ENCODE measurements at regions not wholly inside any gene's neighbourhood (a gene's known extent, or its start where the extent isn't known, plus 50 kb on each side); places are given as distances from the start of the nearest gene placed in this dataset.

DNA sequence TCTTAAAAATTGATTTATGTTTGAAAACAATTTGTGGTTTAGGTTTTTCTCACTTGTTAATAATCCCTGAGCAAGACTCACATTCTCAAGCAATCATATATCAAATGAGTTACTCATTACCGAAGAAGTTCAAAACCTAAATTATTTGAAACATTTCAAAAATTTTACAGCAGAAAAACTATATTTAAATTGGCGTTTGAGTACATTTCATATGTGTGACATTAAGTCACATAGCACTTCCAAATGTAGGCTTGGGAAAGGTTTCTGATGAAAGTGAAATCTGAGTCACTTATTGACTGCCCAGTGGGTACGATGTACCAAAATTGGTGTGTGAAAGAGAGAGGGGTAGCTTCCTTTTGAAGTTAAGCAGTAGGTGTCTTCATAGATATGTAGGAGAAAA, 411.4 kb upstream of the SGCD start:
- TF ChIP-seq, protein P1, sequence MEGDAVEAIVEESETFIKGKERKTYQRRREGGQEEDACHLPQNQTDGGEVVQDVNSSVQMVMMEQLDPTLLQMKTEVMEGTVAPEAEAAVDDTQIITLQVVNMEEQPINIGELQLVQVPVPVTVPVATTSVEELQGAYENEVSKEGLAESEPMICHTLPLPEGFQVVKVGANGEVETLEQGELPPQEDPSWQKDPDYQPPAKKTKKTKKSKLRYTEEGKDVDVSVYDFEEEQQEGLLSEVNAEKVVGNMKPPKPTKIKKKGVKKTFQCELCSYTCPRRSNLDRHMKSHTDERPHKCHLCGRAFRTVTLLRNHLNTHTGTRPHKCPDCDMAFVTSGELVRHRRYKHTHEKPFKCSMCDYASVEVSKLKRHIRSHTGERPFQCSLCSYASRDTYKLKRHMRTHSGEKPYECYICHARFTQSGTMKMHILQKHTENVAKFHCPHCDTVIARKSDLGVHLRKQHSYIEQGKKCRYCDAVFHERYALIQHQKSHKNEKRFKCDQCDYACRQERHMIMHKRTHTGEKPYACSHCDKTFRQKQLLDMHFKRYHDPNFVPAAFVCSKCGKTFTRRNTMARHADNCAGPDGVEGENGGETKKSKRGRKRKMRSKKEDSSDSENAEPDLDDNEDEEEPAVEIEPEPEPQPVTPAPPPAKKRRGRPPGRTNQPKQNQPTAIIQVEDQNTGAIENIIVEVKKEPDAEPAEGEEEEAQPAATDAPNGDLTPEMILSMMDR (IDR thresholded peaks at IDR 0.05; ENCODE audit: borderline replicate concordance, insufficient read depth, low read depth, low read length): no peak
- H3K4me3 ChIP-seq (ENCODE audit: low read depth, low read length): no peak overlapping the region

DNA sequence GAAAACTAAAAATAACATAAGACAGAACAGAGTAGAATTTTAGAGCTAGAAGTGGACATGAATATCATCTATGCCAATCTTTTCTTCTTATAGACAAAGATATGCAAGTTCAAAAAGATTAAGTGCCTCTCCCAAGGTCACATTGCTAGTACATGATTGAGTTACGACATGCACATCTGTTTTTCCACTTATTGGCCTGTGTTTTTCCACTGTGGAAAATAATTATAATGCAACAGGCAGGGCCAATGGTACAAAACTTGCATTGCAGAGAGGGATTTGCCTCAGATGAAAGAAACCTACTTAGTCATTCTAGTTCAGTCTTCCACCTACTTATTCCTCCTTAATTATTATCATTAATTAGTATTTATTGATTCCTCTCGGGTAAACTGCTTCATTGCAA, 407.8 kb upstream of the SGCD start:
- TF ChIP-seq, protein P1 (IDR thresholded peaks at IDR 0.05; ENCODE audit: borderline replicate concordance, insufficient read depth, low read depth, low read length): no peak
- H3K4me3 ChIP-seq (ENCODE audit: low read depth, low read length): no peak overlapping the region

DNA sequence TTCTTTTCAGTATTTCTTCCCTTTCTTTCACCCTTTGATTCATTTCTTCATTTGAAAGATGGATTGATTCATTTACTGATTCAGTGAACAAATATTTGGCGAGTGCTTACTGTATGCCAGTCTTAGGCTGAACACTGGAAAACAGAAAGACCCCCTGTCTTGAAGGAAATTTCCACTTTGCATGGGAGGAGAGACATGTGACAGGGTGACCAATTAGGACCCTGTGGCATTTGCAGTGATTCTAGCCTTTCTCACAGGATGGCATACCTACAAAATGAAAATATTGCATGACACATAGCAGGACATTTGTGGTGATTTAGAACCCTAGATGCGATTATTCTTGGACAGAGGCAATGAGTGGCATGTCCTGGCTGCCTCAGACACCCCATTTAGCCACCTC, 407.2 kb upstream of the SGCD start:
- H3K4me3 ChIP-seq (ENCODE audit: low read depth, low read length): no peak overlapping the region
- TF ChIP-seq, protein P1 (IDR thresholded peaks at IDR 0.05; ENCODE audit: borderline replicate concordance, insufficient read depth, low read depth, low read length): no peak

DNA sequence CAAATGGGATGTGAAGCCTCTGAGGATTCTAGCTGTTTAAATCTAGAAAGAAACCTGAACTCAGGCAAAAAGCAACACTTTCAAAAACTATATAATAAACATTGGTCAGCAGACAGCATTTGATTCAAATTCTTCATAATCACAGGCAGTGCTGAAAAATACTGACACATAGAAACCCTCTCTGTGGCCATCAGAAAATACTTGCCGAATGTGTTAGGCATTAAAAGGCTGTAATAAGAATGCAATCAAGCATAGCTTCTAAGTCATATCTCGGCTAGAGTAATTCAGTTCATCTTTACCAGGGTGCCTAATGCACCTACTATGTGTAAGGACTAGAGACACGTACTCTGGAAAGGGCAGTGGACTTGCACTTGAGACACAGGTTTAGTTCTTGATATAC, 405.3 kb upstream of the SGCD start:
- TF ChIP-seq, protein P1 (IDR thresholded peaks at IDR 0.05; ENCODE audit: borderline replicate concordance, insufficient read depth, low read depth, low read length): no peak
- H3K4me3 ChIP-seq (ENCODE audit: low read depth, low read length): no peak overlapping the region

DNA sequence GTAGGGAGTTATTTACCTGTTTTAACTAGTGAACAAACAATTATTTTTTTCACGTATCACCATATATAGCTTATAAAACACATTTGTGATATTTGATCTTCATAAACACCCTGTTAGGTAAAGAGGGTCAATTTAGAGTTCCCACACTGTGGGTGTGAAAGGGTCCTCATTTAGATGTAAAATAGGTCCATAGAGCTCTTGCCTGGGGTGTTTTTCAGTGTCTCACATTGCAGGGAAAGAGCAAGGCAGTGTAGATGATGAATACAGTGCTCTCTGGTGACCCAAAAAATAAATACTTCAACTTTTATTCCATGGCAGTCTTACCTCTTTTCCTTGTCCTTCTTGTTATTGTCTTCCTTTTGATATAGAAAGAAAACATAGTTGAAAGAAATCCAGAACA, 403.2 kb upstream of the SGCD start:
- TF ChIP-seq, protein P1 (IDR thresholded peaks at IDR 0.05; ENCODE audit: borderline replicate concordance, insufficient read depth, low read depth, low read length): no peak
- no peak overlapping the region for H3K4me3 ChIP-seq (ENCODE audit: low read depth, low read length)

DNA sequence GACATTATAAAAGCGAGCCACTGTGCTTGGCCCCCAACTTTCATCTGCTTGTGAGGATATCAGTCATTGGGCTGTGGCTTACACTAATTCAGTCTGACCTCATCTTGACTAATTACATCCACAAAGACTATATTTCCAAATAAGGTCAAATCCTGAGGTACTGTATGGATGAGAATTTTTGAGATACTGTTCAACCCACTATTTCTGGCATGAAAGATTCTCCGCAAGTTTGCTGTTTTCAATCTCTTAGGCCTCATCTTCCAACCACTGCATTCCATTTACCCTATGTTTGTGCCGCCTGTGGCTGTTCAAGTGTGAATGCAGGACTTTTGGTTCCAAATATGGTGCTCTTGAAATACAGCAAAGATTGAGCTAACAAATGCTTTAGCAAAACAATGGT, 400.9 kb upstream of the SGCD start:
- H3K4me3 ChIP-seq (ENCODE audit: low read depth, low read length): no peak overlapping the region
- TF ChIP-seq, protein P1 (IDR thresholded peaks at IDR 0.05; ENCODE audit: borderline replicate concordance, insufficient read depth, low read depth, low read length): no peak

DNA sequence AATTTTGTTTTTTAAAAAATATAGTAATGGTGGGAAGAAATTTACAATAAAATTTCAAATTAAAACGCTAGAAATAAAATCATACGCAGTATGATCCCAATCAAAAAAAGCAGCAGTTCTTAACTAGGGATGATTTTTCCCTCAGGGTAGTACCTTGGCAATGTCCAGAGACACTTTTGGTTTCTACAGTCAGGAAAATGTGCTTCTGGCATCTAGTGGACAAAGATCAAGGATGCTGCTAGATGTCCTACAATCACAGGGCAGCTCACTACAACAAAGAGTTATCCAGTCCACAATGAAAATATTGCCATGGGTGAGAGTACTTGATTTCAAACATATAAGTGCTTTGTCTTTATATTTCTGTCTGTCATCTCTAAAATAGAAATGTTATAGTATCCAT, 400.2 kb upstream of the SGCD start:
- H3K4me3 ChIP-seq (ENCODE audit: low read depth, low read length): no peak overlapping the region
- TF ChIP-seq, protein P1 (IDR thresholded peaks at IDR 0.05; ENCODE audit: borderline replicate concordance, insufficient read depth, low read depth, low read length): no peak

Data from GM12875 (cell line).